ENCODE measurements at regions not wholly inside any gene's neighbourhood (a gene's known extent, or its start where the extent isn't known, plus 50 kb on each side); places are given as distances from the start of the nearest gene placed in this dataset.

DNA sequence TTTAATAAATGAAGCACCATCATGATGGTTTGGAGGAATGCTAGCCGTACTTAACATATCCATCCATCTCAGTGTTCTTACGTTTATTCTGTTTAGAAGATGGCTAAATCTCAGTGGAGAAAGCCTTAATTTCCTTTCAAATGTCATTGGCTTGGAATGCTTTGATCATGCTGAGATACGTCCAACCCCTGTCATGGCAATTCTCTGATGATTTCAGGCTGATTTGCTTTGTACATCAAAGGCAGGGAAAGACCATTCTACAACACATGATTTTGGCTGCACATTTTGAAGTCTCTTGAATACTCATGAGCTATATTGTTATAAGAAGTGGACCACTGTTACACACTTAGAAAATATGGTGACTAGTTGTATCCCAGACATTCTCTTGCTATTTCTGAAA lies 1048.4 kb downstream of the MAT2B start:
- no peak for TF ChIP-seq EZH2 (IDR thresholded peaks at IDR 0.05; ENCODE audit: borderline replicate concordance, low read length)
- TF ChIP-seq, protein P1, sequence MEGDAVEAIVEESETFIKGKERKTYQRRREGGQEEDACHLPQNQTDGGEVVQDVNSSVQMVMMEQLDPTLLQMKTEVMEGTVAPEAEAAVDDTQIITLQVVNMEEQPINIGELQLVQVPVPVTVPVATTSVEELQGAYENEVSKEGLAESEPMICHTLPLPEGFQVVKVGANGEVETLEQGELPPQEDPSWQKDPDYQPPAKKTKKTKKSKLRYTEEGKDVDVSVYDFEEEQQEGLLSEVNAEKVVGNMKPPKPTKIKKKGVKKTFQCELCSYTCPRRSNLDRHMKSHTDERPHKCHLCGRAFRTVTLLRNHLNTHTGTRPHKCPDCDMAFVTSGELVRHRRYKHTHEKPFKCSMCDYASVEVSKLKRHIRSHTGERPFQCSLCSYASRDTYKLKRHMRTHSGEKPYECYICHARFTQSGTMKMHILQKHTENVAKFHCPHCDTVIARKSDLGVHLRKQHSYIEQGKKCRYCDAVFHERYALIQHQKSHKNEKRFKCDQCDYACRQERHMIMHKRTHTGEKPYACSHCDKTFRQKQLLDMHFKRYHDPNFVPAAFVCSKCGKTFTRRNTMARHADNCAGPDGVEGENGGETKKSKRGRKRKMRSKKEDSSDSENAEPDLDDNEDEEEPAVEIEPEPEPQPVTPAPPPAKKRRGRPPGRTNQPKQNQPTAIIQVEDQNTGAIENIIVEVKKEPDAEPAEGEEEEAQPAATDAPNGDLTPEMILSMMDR (IDR thresholded peaks at IDR 0.05; ENCODE audit: low read length): no peak
